ENCODE measurements at regions not wholly inside any gene's neighbourhood (a gene's known extent, or its start where the extent isn't known, plus 50 kb on each side); places are given as distances from the start of the nearest gene placed in this dataset.

DNA sequence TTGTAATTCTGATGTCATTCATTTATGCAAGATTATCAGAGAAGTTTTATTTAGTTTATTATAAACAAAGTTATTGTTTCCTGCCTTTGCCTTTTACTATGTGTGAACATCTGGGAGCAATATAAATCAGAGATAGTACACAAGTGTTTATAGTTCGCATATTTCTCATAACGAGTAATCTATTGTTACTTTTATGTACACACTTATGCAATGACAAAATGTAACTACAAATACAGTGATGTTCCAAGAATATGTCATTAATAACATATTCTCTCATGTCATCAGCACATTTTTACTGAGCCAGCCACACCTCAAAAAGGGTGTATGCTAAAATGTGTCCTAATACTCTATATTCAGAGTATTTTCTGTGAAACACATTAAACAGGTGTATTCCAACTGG is 243.2 kb downstream of the ALX1 start:
- TF ChIP-seq CTCF (conservative IDR thresholded peaks at IDR 0.05) = no peak
- H3K9me3 Mint-ChIP-seq = no peaks in the 10 kb centered on the region

DNA sequence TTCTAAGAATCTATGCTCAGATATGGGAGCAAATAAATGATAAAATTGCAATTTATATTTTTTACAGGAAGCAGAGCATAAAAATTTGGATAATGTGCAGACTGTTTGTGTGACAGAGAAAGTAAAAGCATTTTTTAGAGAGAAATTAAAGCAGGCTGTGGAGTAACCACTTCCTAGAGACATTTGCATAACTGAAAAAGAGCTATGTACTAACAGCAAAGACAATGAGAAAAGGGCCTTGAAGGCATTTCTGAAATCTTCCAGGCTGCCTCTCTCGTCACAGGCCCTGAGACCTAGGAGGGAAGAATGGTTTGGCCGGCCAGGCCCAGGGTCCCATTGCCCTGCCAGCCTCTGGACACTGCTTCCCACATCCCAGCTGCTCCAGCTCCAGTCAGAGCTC is 247.2 kb downstream of the ALX1 start:
- Mint-ChIP-seq H3K4me1 (no peaks in the 10 kb centered on the region), H3K9me3 (no peaks in the 10 kb centered on the region), H3K27ac (ENCODE audit: unreplicated experiment) (no peak overlapping the region), H3K36me3 (ENCODE audit: low read depth) (no peaks in the 10 kb centered on the region), H3K27me3 (ENCODE audit: low read depth) (no peaks in the 10 kb centered on the region), H3K4me3 (no peak overlapping the region)
- DNase-seq (ENCODE audit: low read depth, low spot score) = no peak
- TF ChIP-seq CTCF (conservative IDR thresholded peaks at IDR 0.05) = no peak

More for the DNA sequence above, 243.2 kb downstream of the ALX1 start:
- no peak overlapping the region for H3K27ac Mint-ChIP-seq (ENCODE audit: unreplicated experiment)
- DNase-seq (ENCODE audit: low read depth, low spot score) = no peak
- H3K27me3 Mint-ChIP-seq (ENCODE audit: low read depth) = no peaks in the 10 kb centered on the region
- no peaks in the 10 kb centered on the region for H3K36me3 Mint-ChIP-seq (ENCODE audit: low read depth)
- no peak overlapping the region for H3K4me3 Mint-ChIP-seq
- no peaks in the 10 kb centered on the region for H3K4me1 Mint-ChIP-seq

- TF ChIP-seq CTCF (conservative IDR thresholded peaks at IDR 0.05) = no peak
- no peaks in the 10 kb centered on the region for H3K27me3 Mint-ChIP-seq (ENCODE audit: low read depth)
- no peak for DNase-seq (ENCODE audit: low read depth, low spot score)
- H3K27ac Mint-ChIP-seq (ENCODE audit: unreplicated experiment) = no peak overlapping the region
- no peaks in the 10 kb centered on the region for H3K4me1 Mint-ChIP-seq
- H3K36me3 Mint-ChIP-seq (ENCODE audit: low read depth) = no peaks in the 10 kb centered on the region
- no peak overlapping the region for H3K4me3 Mint-ChIP-seq
- peaks cover 4% of the 10 kb centered on the region for H3K9me3 Mint-ChIP-seq
These were observed 249.9 kb downstream of the ALX1 start for GRCh38 chr12:85529896-85530295.

DNA sequence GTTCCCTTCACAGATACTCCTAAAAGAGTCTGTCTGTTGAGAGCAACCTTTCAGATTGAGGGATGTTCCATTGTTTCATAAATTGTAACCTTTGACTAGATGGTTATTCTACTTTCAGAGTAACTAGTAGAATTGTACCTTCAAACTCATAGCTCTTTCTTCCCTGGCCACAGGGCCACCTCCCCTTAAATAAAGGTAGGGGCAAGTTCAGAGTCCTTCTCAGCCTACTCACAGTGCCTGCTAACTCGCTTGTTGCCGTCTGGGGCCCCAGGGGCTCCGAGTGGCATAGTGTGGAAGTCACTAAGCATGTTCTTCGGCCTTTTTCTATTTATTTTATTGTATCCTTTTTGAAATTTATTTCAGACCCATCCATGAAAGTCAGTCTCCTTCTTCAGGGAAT is 250.4 kb downstream of the ALX1 start:
- Mint-ChIP-seq H3K27me3 (ENCODE audit: low read depth) (no peaks in the 10 kb centered on the region), H3K4me3 (no peak overlapping the region), H3K4me1 (no peaks in the 10 kb centered on the region), H3K27ac (ENCODE audit: unreplicated experiment) (no peak overlapping the region), H3K36me3 (ENCODE audit: low read depth) (no peaks in the 10 kb centered on the region), H3K9me3 (peaks cover 4% of the 10 kb centered on the region)
- TF ChIP-seq CTCF (conservative IDR thresholded peaks at IDR 0.05) = no peak
- no peak for DNase-seq (ENCODE audit: low read depth, low spot score)

GRCh38 chr12:85531341-85531740 is 251.3 kb downstream of the ALX1 start:
- no peak overlapping the region for H3K27ac Mint-ChIP-seq (ENCODE audit: unreplicated experiment)
- no peaks in the 10 kb centered on the region for H3K27me3 Mint-ChIP-seq (ENCODE audit: low read depth)
- H3K4me1 Mint-ChIP-seq = no peaks in the 10 kb centered on the region
- H3K36me3 Mint-ChIP-seq (ENCODE audit: low read depth) = no peaks in the 10 kb centered on the region
- DNase-seq (ENCODE audit: low read depth, low spot score) = no peak
- H3K4me3 Mint-ChIP-seq = no peak overlapping the region
- H3K9me3 Mint-ChIP-seq = peaks cover 4% of the 10 kb centered on the region
- TF ChIP-seq CTCF (conservative IDR thresholded peaks at IDR 0.05) = no peak

- no peaks in the 10 kb centered on the region for H3K9me3 Mint-ChIP-seq
- H3K36me3 Mint-ChIP-seq (ENCODE audit: low read depth) = no peaks in the 10 kb centered on the region
- no peaks in the 10 kb centered on the region for H3K4me1 Mint-ChIP-seq
- H3K27ac Mint-ChIP-seq (ENCODE audit: unreplicated experiment) = no peak overlapping the region
- TF ChIP-seq CTCF (conservative IDR thresholded peaks at IDR 0.05) = no peak
- H3K4me3 Mint-ChIP-seq = no peak overlapping the region
- no peak for DNase-seq (ENCODE audit: low read depth, low spot score)
- no peaks in the 10 kb centered on the region for H3K27me3 Mint-ChIP-seq (ENCODE audit: low read depth)
These were observed 269.6 kb downstream of the ALX1 start for GRCh38 chr12:85549640-85550039.
